NCI-H510A treated with DMSO at 0.1 percent for 48 hours (cell line): ENCODE measurements at regions not wholly inside any gene's neighbourhood (a gene's known extent, or its start where the extent isn't known, plus 50 kb on each side); places are given as distances from the start of the nearest gene placed in this dataset.

Experiments used
- DNase-seq: peaks from one replicate; lab custom pipeline; 2025; lab: John Stamatoyannopoulos, UW

- no peak for DNase-seq
Observed at GRCh38 chr13:55245005-55245644, 1895.6 kb upstream of the PRR20A start.

DNA sequence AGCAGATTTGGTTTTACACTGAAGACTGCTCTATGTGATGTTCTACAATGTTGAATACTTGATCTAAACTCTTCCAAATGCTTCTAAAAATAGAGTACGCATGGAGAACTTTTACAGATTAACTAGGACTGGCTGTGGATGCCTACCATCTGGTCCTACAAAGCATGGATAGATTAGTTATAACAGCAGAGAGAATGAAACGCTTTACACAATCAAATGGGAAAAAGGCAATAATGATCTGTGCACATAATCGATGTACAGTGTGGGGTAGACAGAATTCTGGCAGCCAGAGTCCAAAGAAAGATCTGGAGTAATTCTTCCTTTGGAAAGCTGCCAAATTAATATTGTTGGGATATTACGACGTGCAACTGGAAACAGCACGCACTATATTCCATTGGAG is 1885.5 kb upstream of the PRR20A start:
- DNase-seq: no peak

GRCh38 chr13:55263045-55263444 is 1877.7 kb upstream of the PRR20A start:
- no peak for DNase-seq

DNA sequence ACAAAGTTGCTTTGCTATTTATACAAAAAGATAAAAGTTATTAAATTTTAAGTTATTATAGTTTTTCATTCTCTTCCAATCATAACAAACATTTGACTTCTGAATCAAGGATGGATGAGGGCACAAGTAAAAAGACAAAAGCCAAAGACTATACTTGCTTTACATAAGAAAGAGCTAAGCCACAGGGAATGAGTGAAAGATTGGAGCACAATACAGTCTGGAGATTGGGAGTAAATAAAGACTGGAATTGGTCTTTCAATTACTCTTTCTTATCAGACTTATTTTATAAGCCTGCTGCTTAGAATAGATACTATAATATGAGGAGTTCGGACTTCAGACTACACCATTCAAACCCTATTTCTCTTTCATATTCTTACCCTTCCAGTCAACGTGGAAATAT is 1874.1 kb upstream of the PRR20A start:
- DNase-seq: no peak

- DNase-seq: no peak
Observed at GRCh38 chr13:55298201-55298600, 1842.5 kb upstream of the PRR20A start.

- no peak for DNase-seq
Observed at GRCh38 chr13:55302568-55302967, 1838.2 kb upstream of the PRR20A start.

DNA sequence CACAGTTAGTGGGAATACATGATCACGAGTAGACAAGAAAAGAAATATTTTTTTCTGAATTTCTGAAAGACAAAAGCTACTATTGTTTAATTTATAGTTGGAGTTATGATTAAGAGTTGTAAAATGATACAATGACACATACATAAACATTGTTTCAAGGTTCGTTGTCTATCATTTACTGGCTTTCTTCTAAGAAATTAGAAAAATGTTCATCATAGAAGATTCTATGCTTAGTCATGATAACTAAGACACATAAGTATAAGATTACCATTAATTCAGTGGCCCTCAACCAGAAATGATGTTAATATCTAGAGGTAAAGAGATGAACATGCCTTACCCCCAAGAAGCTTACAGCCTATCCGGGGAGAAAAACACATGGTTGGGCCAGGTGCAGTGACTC is 1832.8 kb upstream of the PRR20A start:
- DNase-seq: no peak

DNA sequence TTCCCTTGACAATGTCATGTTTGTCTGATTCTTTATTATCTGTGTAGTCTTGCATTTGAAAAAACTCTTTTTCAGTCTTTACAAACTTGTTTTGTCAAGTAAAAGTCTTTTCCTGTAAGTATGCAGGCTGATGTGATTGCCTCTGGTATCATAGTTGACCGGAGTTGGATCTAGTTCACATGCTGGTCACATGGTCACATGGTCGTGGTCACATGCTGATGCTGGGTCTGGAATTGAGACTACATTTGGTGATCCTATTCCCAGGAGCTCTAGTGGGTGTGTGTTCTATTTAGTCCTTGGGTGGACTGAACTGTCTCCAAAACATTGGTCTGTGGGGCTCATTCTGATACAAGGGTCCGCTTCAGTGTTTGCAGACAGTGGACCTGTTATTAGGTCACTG is 1798.8 kb upstream of the PRR20A start:
- DNase-seq: no peak

GRCh38 chr13:55345224-55345623 is 1795.5 kb upstream of the PRR20A start:
- DNase-seq: no peak

DNA sequence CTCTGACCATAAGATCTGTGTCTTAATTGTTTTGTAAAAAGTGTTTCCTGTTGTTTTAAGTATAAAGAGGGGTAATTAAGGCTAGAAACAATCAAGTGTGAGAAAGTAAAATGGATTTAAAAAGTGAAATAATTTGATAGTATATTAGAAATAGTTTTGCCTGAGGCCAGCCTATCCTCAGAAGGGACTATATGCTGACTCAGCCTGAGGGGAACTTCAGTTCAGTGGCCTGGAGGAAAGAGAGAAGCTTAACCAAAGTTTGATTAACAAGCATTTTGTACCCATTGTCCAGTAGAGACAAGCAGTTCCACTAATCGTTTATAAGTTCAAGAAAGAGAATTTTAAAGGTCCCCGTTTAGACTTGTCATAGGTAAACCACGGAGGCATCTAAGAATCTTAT is 1793.2 kb upstream of the PRR20A start:
- DNase-seq: no peak

- no peak for DNase-seq
Observed at GRCh38 chr13:55359067-55359466, 1781.7 kb upstream of the PRR20A start.

DNA sequence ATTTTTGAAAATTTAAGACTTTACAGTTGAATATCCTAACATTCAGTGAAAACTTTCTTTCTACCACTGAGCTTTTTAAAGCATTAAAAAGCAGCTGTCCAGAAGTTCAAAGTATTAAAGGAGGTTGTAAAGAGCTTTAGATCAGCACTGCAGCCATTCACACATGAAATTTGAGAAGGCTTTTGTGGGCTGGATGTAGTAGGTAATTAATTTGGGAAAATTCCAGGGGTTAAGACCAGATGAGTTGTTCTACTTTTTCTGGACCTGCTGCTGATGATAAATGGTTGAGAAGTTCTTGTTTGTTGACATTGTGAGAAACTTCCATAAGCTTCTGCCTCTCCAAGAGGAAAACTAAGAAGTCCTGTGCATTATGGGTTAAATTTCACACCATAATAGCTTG is 1779.6 kb upstream of the PRR20A start:
- no peak for DNase-seq

GRCh38 chr13:55366676-55367075 is 1774.0 kb upstream of the PRR20A start:
- DNase-seq: no peak

- no peak for DNase-seq
Observed at GRCh38 chr13:55394470-55394869, 1746.2 kb upstream of the PRR20A start.

DNA sequence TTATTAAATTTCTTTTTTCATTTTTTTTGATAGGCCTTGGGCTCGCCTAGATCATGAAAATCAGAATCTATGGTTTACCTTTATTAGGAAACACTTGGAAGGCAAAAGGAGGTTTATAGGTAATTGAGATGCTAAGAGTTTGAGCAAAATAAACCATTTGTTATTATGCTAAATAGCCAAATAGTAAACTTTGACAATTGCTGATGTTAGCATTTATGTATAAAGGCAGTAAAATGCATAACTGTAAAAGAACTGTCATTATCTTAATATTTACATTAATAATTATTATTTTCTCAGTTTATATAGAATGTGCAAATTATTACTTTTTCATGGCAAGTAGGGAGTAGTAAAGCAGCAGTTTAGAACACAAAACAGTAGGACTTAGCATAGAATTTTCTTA is 1737.8 kb upstream of the PRR20A start:
- no peak for DNase-seq

- no peak for DNase-seq
Observed at GRCh38 chr13:55403887-55404487, 1736.7 kb upstream of the PRR20A start.

GRCh38 chr13:55410398-55411330 is 1730.1 kb upstream of the PRR20A start:
- DNase-seq: no peak

GRCh38 chr13:55418095-55418494 is 1722.6 kb upstream of the PRR20A start:
- no peak for DNase-seq

GRCh38 chr13:55432814-55433213 is 1707.9 kb upstream of the PRR20A start:
- no peak for DNase-seq

DNA sequence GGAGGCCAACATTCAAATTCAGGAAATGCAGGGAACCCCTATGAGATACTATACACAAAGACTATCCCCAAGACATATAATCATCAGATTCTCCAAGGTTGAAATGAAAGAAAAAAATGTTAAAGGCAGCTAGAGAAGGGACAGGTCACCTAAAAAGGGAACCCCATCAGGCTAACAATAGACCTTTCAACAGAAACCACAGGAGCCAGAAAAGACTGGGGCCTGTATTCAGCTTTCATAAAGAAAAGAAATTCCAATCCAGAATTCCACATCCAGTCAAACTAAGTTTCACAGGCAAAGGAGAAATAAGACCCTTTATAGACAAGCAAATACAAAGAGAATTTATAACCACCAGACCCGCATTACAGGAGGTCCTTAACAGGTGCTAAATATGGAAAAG is 1703.6 kb upstream of the PRR20A start:
- no peak for DNase-seq

GRCh38 chr13:55439450-55439849 is 1701.3 kb upstream of the PRR20A start:
- peak; percentile 32 for DNase-seq

DNA sequence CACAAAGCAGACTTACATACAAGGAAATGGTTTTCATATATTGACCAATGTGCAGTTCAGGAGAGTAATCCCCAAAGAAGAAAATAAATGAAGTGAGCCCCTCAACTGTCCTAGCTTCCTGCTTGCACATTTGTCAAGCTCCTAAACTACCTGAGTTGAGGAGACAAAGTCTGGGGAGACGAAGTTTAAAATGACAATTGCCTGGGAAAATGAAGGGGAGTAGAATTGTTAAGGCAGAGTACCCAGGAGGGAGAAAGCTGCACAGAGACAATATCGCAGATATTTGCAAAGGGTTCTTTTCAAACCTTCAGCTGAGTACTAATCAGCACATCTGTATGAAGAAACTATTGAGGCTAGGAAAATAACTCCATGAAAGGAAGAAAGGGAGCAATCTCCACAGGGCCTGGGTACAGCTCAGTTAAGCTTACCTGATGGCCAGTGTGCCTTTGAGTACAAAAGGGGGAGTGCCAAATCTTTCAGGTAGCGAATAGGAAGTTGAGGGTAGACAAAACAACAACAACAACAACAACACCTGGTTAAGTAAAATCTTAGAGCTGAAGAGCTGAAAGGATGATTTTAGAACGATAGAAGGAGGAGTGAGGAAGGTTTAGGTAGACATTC is 1700.1 kb upstream of the PRR20A start:
- no peak for DNase-seq

- no peak for DNase-seq
Observed at GRCh38 chr13:55464222-55464621, 1676.5 kb upstream of the PRR20A start.
